ENCODE measurements at regions not wholly inside any gene's neighbourhood (a gene's known extent, or its start where the extent isn't known, plus 50 kb on each side); places are given as distances from the start of the nearest gene placed in this dataset.

DNA sequence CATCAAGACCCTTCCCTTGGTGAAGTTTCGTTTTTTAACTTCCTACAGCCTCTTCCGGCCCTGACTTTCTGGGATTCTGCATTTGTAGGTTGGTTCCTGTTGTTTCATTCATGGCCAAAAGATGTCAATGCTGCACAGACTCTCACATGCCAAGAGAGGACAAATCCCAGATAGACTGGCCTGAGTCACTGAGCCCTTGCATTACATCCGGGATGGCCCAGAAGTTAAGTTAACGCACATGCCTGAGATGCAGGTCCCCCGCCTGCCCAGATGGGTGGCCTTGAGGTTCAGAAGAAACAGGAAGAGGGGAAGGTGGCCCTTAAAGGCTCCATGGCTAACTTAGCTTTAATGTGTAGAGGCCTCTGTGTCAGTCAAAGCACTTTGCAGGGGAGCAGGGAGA lies 51.6 kb upstream of the SRGAP3 start:
- in situ Hi-C loops (cut with MboI; ENCODE audit: low sequenced_read_pairs), result no loop called here

DNA sequence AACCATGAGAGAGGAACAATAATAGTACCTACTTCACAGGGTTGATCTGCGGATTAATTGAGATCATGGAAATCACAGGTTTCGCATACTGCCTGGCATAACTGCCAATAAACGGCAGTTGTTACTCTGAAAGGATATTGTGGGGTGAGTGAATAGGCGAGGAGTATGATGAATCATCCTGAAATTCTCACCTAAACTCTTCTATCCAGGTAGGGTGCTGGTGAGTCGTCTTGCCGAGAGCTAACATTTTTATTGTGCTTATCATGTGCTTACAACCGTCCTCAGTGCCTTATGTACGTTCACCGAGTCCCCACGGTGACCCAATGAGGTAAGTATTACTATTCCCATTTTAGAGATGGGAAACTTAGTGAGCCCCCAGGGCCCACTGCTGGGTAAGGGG lies 52.4 kb upstream of the SRGAP3 start:
- in situ Hi-C loops (cut with MboI; ENCODE audit: low sequenced_read_pairs), result no loop called here

DNA sequence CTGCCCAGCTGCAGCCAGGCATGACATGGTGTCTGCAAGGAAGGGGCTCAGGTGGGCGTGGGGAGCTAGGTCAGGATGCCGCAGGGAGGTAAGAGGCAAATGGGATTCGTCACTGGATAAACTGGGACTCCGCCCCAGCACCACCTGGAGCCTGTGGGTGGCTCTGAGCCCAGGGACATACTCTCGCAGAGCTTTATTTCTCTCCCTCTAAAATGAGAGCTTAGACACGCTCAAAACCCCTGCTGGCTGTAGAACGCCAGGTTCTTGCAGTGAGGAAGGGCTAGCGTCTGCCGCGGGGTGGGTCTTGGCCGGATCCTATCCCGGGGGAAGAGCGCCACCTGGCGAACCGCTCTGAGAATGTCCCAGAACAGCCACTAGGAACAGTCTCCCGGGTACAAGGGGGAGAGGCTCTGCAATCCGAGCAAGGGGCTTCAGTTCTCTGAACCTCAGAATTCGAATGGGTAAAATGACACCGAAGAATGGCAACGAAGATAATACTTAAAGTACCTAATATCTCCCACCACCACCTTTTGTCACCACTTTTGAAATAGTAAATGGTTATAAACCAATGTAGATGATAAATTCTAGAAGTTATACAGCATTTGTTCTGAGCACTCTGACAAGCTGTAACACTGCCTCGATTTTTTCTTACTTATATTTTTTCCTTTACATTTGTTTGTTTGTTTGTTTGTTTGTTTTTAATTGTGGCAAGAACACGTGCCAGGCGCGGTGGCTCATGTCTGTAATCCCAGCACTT lies 53.2 kb upstream of the SRGAP3 start:
- in situ Hi-C loops (cut with MboI; ENCODE audit: low sequenced_read_pairs), result no loop called here

DNA sequence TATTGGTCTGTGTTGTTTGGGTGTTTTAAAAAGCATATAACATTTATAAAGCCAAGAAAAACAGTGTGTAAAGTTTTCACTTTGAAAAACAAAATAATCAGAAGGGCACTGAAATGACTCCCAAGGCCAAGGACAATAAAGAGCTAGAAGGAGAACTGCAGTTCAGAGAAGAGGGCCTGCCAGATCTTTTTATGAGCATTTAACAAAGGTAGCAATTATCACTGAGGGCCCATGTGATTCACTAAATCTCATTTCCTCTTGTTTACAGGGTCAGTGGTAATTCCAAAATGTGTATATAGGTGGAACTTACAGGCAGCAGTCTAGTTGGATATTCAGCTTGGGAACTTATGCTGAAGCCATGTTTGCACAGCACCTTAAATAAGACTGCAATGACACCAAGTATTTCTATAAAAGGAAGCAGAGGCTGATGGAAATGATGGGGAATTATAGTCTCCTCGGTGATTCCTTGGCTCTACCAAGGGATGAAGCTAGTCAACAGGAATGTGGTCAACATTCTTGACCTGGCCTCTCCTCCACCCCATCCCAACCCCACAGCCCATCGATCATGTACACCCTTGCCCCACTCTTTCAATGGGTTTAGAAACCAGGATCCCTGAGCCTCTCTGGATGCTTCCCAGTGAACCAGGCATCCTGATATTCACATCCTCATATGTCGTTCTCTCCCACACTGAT lies 54.4 kb upstream of the THUMPD3 start:
- in situ Hi-C loops (cut with MboI; ENCODE audit: low sequenced_read_pairs), result loop anchor here (5.0 kb wide), 1 partner anchor 336 kb away; no protein-coding TSS in a partner anchor

GRCh38 chr3:9310043-9310442 lies 52.8 kb upstream of the THUMPD3 start:
- in situ Hi-C loops (cut with MboI; ENCODE audit: low sequenced_read_pairs), result no loop called here

GRCh38 chr3:9311228-9311627 lies 51.6 kb upstream of the THUMPD3 start:
- in situ Hi-C loops (cut with MboI; ENCODE audit: low sequenced_read_pairs), result no loop called here

Data from HL-60/S4 (cell line).